T-helper 1 cell (primary cell): ENCODE measurements at regions not wholly inside any gene's neighbourhood (a gene's known extent, or its start where the extent isn't known, plus 50 kb on each side); places are given as distances from the start of the nearest gene placed in this dataset.

Experiments used
- DNase-seq, 5 donors: peaks; one replicate each; pipeline ENCODE4 v3.0.0-alpha.2; 2012 to 2020

DNA sequence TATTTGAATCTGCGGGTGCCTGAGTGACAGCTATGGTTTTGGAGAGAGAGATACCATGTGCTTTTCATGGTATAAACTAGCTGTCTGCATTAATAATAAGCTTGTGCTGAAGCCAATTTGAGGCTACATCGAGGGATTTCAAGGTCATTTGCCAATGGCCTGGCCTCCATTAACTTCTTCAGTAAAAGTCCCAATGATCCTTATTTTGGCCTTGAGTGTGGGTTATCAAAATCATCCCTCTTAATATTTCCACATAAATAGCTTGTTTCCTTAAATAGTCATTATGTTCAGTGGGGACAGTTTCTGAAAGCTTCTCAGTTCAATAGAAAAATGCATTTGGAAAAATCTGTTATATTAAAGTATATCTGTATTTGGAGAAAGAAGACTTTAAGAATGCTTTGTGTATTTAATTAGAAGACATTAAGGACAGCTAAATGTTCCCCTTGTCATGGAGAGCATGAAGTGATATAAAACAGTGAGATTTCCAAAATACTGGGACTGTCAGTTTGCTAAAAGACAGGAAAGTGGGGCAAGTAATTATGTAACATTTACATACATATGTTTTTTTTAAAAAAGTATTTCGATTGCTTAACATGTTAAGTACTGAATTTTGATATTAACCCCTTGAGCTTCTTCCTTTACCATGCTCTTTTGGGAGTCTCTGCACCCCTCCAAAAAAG is 355.5 kb upstream of the ZEB2 start:
- DNase-seq: no peak

DNA sequence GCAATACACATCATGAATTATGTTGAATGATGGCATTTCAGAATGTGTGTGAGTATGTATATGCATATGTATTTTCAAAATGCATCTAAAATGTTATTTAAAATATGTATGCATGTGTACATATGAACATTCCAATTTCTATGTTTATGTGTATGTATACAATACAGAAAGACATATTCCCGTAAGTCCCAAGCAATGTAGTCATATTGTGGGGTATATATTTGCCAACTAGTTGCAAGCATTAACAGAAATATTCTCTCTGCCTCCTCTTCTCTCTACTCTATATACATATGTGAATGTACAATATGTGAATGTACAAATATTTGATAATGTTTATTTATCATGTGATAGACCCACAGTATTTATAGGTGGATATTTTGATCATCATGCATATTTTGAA is 345.8 kb upstream of the ZEB2 start:
- no peak for DNase-seq

DNA sequence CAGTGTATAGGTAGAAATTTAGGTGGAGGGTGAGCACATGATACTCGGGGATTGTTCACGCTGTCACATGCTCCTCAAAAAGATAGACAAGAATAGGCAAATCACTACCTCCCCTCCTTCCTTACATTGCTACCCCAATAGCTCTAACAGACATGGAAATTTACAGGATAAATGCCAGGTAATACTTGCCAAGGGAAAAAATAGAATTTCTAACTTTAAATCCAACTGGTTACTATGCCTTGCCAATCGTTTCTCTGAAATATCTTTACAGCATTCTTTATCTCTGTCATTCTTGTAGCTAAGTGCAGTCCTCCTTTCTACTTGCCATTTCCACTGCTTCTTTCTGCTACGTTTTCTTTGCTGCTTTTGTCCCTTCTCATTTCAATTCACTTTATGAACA is 339.8 kb upstream of the ZEB2 start:
- DNase-seq: no peak

DNA sequence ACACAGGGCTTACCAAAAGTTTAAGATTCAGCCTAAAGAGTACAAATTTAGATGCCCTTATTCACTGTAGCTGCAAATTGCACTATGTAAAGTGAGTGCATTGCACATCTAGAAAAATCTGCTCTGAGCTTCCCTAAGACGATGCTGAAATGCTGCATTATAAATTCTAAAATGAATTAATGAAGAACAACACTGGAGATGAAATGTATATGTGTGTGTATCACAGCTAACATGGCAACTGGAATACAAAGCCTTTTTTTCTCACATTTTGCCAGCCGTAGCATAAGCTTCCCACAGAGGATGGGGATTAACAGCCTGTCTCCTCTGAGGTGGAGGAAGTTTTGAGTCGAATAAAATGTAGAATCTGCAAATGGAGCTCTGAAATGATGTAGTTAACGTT is 338.3 kb upstream of the ZEB2 start:
- DNase-seq: no peak

DNA sequence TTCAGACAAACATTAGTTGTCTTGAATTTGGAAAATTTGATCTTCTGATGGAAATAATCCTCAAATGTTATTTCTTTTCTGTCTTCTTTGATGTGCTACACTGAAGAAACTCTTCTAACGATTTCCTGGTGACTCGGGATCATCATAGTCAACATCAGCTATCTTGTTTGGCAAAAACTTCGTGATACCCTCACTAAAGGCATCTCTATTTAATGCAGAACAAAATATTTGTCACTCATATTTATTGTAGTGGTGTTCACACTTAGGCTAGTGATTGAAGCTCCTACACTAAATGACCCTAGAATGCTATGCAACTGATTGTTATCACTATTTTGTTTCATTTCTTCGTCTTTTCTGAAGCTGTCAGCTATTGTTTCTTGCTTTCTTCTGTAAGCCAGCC is 334.7 kb upstream of the ZEB2 start:
- DNase-seq: no peak

DNA sequence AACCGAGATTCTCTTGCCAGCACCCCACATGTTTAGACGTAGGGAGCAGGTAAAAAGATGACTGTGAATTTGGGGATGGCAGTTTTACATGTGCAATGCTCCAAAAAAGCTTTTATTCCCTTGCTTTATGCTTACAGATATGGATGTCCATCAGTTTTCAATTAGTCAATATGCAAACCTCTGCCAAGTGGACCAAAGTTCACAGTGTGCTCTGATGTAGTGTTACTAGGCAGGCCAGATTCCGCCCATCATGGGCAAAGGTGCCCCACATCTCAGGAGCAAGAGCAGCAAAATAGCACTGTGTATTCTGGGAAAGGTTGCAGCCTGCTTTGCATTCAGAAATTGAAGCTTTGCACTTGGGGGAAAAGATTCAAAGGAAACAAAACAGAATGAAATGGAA is 329.7 kb upstream of the ZEB2 start:
- DNase-seq: no peak

DNA sequence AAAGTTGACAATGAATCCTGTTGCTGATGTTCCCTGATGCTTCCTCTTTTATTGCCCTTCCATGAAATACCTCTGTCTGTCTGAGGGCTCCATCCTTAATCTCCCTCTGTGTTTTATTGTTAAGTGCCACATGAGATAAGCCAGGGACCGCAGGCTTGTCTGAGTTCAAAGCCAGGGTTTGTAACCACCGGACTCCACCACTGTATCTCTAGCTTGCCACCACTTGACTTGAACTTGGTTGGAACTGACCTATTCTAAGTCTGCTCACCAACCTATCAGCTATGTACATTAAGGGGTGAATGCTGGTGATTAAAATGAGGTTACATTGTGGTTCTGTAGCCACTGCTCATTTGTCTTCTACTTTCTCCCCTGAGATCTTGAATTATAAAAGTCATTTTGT is 328.5 kb upstream of the ZEB2 start:
- no peak for DNase-seq

DNA sequence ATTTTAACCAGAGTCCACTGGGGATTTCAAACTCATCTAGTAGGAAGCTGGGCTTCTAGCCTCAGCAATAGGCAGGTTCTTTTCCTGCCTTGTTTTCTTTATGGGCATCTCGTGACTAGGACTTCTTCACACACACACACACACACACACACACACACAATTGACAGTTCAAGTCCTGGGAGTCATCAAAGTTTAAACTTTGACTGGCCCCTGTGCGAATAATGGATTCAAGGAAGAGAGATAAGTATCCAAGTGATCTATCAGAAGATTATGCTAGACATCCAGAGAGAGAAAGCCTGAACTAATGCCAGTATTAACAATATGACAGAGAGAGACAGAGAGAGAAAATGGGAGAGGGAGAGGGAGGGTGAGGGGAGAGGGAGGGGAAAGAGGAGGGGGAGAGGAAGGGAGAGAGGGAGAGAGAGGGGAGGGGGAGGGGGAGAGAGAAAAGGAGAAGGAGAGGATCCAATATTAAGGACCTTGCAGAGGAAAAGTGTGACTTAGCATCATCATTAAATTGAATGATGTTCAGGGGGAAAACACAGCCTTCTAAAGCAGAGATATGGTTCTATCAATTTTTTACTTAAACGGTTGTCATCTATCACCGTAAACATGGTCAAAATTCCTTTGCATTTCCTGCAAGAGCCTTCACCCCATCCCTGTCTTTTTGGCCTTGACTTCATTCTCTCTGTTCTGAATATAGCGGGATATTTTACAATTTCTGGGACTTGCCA is 327.6 kb upstream of the ZEB2 start:
- no peak for DNase-seq

DNA sequence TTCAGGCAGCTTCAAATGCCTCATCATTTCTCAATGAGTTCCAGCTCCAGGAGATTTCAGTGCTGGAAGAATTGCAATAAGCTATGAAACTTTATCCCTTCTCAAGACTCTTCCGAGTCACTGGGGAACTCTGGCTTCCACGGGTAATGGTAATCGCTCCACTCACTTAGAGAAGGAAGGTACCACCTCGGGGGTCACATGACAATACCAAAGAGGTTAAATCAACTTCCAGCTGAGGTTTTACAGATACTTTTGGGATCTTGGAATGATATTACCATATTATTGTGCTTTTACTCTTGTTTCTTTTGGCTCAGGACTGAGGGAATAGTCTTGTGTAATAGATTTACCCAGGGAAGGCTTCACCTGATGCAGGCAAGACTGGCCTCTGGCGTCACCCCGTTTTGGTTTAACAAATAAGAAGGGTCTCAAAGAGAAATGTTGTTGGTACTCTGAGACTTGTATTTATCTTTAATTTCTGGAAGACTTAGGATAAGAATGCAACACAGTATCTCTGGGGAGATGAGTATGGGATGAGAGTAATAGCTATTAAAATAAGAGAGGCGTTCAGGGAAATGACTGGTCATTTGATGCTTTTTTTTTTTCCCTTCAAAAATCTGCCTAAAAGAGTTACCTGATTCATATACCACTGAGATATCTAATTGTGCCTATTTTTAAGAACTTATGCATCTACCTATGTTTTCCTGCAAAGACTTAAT is 316.9 kb upstream of the ZEB2 start:
- no peak for DNase-seq

DNA sequence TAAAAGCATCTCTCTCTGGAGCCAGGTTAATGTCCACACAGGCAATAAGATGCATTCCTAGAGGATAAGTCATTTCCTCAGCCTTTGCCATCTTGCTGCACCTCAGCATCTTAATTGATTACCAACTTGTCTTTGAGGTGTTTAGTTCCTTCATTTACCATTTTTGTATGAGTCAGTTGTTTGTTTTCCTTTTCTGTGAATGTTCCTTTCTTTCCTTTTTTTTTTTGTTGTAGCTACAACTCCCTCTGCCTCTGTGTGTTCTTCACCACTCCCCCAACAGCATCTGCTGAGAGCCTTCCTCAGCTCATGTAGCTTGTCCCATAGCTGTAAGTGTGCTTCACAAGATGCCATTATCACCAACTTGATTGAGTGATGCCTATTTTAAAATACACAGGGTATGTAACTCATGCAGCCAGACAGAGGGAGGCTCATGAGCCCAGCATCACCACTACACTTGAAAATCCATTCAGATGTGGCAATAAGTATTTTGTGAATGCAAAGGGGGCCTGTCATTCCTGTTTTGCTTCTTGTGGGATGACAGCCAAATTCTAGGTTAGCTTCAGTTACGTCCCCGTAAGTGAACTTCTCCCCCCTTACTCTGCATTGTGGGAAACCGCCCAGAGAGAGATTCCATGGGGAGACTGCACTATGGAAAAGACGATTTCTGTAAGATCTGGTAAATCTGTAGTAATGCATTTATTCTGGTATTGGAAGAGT is 315.9 kb upstream of the ZEB2 start:
- no peak for DNase-seq

DNA sequence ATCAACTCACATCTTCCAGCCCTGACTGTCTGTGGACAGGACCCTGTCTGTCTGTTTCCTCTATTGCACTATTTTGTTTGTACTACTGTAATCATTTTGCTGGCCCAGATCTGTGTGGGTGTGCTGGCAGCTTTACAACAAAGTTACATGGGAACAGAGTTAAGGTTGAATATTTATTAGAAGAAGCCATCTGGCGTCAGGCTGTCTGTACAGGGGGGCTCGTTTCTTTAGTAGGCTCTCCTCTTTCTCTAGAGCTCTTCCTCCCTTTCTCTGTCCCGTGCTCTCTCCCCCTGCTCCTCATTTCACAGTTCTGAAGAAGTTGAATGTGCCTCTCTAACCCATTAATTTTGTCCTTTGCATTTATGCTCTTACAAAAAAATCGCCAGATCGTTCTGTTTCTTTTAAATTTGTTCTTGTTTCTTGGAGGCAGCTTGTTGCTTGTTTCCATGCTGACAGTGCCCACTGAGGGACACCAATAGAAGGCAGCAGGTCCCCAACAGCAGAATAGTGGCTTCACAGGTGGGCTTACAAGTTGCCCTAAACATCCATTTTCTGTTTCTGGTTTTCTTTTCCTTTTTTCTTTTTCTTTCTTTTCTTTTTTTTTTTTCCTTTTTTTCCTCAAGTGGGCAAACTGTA is 315.2 kb upstream of the ZEB2 start:
- DNase-seq: no peak

DNA sequence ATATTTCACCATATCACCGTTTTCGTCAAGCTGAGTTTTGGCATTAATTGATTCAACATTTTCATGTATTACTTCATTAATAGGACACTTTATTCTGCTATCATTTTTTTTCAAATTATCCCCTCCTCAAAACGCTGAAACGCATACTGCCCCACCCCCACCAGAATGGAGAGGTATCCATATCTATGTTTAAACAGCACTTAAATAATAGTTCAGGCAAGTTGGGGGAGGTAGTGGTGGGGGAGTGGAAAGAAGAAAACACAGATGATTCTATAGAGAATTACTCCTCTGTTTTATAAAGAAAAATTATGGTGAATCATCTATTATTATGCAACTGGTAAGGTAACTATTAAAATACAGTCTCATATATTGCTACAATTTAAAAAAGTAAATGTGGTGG is 314.4 kb upstream of the ZEB2 start:
- DNase-seq: no peak

DNA sequence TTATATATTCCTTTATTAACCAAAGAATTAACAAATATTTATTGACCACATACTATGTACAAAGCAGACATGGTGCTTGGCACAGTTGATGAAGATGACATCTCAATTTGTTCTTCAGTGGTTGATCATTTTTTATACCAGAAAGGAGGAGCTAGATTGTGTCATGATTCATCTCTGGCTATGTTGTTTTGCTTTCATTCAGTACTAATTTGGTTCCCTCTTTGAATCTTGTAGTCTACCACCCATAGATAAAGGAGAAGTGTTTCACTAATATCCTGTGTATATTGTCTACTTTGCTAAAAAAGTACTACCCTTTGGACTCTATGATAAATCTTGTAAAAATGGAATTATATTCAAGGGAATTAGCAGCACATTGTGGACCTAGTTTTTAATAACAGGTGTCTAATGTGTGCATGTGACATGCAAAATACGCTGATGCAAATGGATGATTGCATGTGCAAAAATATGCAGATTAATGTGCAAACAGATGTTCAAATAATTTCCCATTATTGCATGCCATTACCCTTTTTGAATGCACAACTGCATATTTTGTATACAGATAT is 313.2 kb upstream of the ZEB2 start:
- DNase-seq: no peak

DNA sequence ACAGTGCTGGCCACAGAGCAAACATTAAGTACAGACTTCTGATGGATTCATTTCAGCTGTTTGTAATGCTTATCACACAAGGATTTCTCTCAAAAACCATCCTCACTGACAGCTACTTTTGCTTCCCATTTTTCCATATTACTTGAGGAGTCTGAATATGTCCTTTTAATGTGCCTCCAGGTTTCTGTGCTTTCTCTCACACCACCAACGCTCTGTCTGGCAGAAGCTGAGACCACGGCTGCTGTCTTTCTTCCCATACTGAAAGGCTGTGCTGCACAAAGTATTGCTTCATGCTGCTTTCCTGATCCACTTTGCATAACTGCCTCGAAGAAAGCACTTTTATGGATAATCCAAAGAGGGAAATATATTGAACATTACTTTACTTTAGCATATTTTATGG is 312.1 kb upstream of the ZEB2 start:
- no peak for DNase-seq

DNA sequence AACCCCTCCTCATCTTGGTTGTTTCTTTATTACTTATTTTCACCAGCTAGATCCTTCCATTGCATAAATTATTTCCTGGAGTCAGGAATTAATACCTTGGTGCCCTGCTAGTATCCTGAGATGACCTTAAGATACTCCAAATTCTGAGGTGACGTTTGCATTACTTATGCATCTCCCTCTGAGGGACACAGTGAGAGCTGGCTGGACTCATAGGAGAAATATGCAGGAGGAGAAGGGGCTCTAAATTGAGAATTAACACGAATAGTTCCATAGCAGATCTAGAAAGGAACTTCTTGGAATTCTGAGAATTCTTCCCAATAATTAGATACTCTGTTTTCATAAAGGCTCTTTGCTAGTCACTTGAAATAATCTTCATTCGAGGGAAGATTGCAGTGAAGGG is 310.6 kb upstream of the ZEB2 start:
- DNase-seq: no peak

DNA sequence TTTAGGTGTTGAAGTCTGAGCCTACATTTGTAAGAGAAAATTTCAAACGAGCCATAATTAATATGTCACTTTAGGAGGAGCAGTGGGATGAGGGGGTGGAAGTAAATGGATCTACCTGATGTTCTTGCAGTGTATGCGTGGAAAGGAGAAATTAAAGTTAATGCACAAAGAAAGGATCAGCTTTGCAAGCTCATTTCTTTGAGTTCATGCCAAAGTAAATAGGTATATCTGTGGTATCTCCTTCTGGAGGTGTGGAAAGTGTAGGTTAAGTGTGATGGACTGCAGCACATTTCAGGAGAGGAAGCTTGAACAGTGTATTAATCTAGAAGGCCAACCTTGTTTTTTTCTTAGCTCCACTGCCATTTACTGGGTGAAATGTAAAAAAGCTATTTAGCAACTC is 307.5 kb upstream of the ZEB2 start:
- no peak for DNase-seq

DNA sequence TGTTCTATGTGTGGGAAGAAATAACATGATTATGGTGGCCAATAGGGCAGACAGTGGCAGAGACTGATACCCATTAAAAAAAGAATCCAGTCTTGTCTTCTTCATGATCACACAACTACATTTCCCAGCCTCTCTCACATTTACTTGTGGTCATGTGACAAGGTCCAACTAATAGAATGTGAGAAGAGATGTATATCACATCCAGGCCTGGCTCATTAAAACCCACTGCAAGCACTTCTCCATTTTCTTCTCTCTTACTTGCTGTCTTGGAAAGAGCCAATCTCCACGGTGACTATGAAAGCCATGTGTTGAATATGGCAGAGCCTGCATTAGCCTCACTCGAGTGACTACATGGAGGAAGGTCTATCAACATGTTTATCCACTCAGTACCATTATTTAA is 306.2 kb upstream of the ZEB2 start:
- DNase-seq: no peak

DNA sequence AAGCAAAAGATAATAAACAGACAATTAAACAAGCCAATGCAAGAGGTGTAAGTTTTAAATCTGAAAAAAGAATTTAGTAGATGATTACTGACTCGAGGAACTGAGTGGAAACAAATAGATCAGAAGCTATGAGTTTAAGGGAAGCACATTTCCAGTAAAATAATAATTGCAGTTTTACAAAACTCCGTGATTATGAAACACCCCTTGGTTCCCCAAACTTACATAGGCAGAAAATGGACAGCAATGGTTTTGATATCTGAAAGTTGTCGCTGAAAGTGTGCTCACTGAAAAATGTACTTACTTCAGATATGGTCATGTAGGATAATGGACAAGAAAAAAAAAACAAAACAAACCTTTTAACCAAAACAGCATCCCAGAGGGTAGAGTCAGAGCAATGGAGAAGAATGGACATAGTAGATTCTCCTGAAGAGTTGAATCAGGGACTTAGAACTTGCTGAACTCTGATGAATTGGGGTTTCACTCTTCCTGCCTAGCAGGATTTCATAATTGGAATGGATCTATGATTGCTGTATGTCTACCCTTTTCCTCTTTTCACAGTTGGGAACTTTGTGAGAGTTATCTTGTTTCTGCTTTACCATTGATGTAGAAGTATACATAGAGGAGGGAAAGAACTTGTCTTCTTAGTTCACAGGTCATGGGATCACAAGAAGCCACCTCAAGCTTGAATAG is 305.6 kb upstream of the ZEB2 start:
- no peak for DNase-seq

DNA sequence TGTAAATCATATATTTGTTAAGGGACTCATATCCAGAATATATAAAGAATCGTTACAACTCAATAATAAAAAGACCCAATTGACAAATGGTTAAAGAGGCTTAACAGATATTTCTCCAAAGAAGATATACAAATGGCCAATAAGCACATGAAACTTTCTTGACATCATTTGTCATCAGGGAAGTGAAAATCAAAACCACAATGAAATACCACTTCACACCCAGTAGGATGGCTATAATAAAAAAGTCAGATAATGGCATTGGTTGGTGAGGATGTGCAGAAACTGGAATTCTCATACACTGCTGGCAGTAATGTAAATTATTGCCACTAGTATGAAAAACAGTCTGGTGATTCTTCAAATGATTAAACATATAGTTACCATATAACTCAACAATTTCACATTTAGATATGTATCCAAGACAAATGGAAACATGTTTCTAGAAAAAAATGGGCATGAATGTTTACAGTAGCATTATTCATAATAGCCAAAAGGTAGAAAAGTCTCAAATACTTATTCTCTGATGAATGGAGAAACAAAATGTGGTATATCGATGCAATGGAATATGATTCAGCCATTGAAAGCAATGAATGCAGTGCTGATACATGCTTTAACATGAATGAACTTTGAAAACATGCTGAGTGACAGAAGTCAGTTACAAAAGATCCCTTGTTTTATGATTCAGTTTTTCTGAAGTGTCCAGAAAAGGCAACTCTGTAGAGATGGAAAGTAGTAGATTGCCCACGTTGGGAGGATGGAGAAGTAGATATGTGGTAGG is 304.6 kb upstream of the ZEB2 start:
- DNase-seq: no peak

DNA sequence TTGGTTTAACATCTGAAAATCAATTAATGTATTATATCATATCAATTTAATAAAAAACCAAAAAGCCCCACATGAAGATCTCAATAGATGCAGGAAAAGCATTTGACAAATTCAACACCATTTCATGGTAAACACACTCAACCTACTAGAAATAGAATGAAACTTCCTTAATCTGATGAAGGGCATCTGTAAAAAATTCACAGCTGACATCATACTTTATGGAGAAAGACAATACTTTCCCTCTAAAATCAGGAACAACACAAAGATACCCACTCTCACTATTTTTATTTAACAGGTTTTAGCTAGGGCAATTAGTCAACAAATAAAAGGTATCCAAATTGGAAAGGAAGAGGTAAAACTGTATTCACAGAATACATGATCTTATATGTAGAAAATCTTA is 303.0 kb upstream of the ZEB2 start:
- no peak for DNase-seq

DNA sequence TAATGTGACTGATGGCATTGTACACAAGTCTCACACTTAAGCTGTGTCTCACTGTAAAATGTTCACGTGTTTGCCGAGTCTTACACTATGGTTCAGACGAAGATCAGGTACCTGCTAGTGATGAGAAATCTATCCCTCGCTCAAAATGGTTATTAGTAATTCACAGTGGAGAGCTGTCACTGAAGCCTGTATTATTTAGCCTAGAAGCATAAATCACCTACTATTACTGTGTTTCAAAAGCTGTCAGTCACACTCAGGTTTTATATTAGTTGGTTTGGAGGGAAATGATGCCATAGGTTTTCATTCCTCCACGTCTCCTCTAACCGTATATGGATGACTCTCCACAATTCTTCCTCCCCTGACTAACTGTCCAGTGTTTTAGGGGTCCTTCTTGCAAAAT is 292.4 kb upstream of the ZEB2 start:
- no peak for DNase-seq
